ENCODE measurements at regions not wholly inside any gene's neighbourhood (a gene's known extent, or its start where the extent isn't known, plus 50 kb on each side); places are given as distances from the start of the nearest gene placed in this dataset.

- DNase-seq: no peak
These were observed 371.9 kb downstream of the BMPER start for GRCh38 chr7:34277016-34277802.

GRCh38 chr7:34277803-34278199 lies 372.5 kb downstream of the BMPER start:
- no peak for DNase-seq

GRCh38 chr7:34281260-34281659 lies 375.9 kb downstream of the BMPER start:
- no peak for DNase-seq

GRCh38 chr7:34282271-34282670 lies 375.7 kb upstream of the NPSR1 start:
- no peak for DNase-seq

GRCh38 chr7:34296663-34297062 lies 361.4 kb upstream of the NPSR1 start:
- no peak for DNase-seq

- DNase-seq: no peak
These were observed 359.5 kb upstream of the NPSR1 start for GRCh38 chr7:34298492-34299013.

GRCh38 chr7:34299066-34299465 lies 359.0 kb upstream of the NPSR1 start:
- DNase-seq: no peak

GRCh38 chr7:34307540-34307939 lies 350.5 kb upstream of the NPSR1 start:
- DNase-seq: no peak

- DNase-seq: no peak
These were observed 349.4 kb upstream of the NPSR1 start for GRCh38 chr7:34308595-34308994.

- no peak for DNase-seq
These were observed 348.9 kb upstream of the NPSR1 start for GRCh38 chr7:34309116-34309515.

GRCh38 chr7:34309584-34309983 lies 348.4 kb upstream of the NPSR1 start:
- no peak for DNase-seq

- DNase-seq: no peak
These were observed 346.4 kb upstream of the NPSR1 start for GRCh38 chr7:34311591-34311990.

GRCh38 chr7:34312624-34313023 lies 345.4 kb upstream of the NPSR1 start:
- no peak for DNase-seq

GRCh38 chr7:34313289-34313688 lies 344.7 kb upstream of the NPSR1 start:
- DNase-seq: no peak

GRCh38 chr7:34315032-34315431 lies 343.0 kb upstream of the NPSR1 start:
- no peak for DNase-seq

GRCh38 chr7:34317039-34317438 lies 341.0 kb upstream of the NPSR1 start:
- DNase-seq: no peak

GRCh38 chr7:34320412-34320811 lies 337.6 kb upstream of the NPSR1 start:
- DNase-seq: no peak

GRCh38 chr7:34320926-34321661 lies 336.9 kb upstream of the NPSR1 start:
- DNase-seq: peak; percentile 27

GRCh38 chr7:34322841-34323240 lies 335.2 kb upstream of the NPSR1 start:
- DNase-seq: no peak

- no peak for DNase-seq
These were observed 330.3 kb upstream of the NPSR1 start for GRCh38 chr7:34327681-34328080.

GRCh38 chr7:34330308-34330707 lies 327.7 kb upstream of the NPSR1 start:
- no peak for DNase-seq

GRCh38 chr7:34331102-34331501 lies 326.9 kb upstream of the NPSR1 start:
- no peak for DNase-seq

- DNase-seq: no peak
These were observed 326.0 kb upstream of the NPSR1 start for GRCh38 chr7:34332006-34332405.

- DNase-seq: no peak
These were observed 324.8 kb upstream of the NPSR1 start for GRCh38 chr7:34333184-34333583.

All from NCI-H187 treated with DMSO at 0.1 percent for 48 hours (cell line).